Coronary artery (tissue), 2 donors: ENCODE measurements at regions not wholly inside any gene's neighbourhood (a gene's known extent, or its start where the extent isn't known, plus 50 kb on each side); places are given as distances from the start of the nearest gene placed in this dataset.

ENCODE experiments used
- DNase-seq: peaks from one replicate; pipeline ENCODE4 v3.0.0-alpha.2; 2017; ENCODE audit warnings: low spot score
- H3K27ac ChIP-seq, 2 donors: fragments of 200-600 bp; sonication (generic); one replicate each; pipeline ENCODE4 v1.5.1; 2016 to 2019
- H3K4me3 ChIP-seq: fragments of 200-600 bp; sonication (generic); 2 replicates; pipeline ENCODE4 v1.5.1; 2016; ENCODE audit warnings: mild to moderate bottlenecking, moderate library complexity
- TF ChIP-seq, protein P1 (sequence below): fragments of 200-600 bp; sonication (generic); IDR thresholded peaks from one replicate; pipeline ENCODE4 v1.5.1; 2019; ENCODE audit warnings: antibody characterized with exemption

DNA sequence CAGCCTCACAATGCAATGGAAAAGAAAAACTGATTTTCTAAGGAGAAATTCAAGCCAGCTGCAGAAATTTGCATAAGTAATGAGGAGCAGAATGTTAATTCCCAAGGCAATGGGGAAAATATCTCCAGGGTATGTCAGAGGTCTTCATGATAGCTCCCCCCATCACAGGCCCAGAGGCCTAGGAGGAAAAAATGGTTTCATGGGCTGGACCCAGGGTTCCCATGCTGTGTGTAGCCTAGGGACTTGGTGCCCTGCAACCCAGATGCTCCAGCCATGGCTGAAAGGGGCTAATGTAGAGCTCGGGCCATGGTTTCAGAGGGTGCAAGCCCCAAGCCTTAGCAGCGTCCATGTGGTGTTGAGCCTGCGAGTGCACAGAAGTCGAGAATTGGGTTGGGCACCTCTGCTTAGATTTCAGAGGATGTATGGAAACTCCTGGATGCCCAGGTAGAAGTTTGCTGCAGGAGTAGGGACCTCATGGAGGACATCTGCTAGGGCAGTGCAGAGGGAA is 53.5 kb upstream of the TEX13C start:
- TF ChIP-seq, protein P1, sequence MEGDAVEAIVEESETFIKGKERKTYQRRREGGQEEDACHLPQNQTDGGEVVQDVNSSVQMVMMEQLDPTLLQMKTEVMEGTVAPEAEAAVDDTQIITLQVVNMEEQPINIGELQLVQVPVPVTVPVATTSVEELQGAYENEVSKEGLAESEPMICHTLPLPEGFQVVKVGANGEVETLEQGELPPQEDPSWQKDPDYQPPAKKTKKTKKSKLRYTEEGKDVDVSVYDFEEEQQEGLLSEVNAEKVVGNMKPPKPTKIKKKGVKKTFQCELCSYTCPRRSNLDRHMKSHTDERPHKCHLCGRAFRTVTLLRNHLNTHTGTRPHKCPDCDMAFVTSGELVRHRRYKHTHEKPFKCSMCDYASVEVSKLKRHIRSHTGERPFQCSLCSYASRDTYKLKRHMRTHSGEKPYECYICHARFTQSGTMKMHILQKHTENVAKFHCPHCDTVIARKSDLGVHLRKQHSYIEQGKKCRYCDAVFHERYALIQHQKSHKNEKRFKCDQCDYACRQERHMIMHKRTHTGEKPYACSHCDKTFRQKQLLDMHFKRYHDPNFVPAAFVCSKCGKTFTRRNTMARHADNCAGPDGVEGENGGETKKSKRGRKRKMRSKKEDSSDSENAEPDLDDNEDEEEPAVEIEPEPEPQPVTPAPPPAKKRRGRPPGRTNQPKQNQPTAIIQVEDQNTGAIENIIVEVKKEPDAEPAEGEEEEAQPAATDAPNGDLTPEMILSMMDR: no peak
- no peak overlapping the region for H3K27ac ChIP-seq
- H3K4me3 ChIP-seq: no peak overlapping the region
- no peak for DNase-seq
